ENCODE measurements at regions not wholly inside any gene's neighbourhood (a gene's known extent, or its start where the extent isn't known, plus 50 kb on each side); places are given as distances from the start of the nearest gene placed in this dataset.

DNA sequence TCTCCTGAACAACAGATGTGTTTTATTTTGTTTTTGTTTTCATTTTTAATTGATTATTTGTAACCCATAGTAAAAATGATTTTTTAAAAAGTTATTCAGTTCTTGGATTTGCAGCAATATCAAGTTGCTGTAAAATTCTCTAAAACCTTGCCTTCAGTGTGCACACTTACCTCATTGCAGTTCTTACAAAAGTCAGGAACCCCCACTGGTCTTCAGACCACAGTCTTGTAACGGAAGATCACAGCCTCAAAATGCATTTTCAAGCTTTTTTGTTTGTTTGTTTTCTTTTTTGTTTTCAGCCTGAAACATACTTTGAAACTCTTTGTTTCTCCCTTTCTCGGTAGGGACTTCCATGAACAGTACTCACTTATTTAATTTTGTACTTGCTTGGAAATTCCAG is 1012.8 kb upstream of the GYPC start:
- no peaks in the 10 kb centered on the region for H3K4me1 Mint-ChIP-seq (ENCODE audit: unreplicated experiment)
- no peak overlapping the region for H3K4me3 Mint-ChIP-seq (ENCODE audit: unreplicated experiment)
- DNase-seq (ENCODE audit: extremely low spot score, unreplicated experiment) = no peak
- H3K27me3 Mint-ChIP-seq (ENCODE audit: unreplicated experiment) = no peaks in the 10 kb centered on the region
- H3K9me3 Mint-ChIP-seq (ENCODE audit: unreplicated experiment) = peaks cover 5% of the 10 kb centered on the region
- TF ChIP-seq, protein P1, sequence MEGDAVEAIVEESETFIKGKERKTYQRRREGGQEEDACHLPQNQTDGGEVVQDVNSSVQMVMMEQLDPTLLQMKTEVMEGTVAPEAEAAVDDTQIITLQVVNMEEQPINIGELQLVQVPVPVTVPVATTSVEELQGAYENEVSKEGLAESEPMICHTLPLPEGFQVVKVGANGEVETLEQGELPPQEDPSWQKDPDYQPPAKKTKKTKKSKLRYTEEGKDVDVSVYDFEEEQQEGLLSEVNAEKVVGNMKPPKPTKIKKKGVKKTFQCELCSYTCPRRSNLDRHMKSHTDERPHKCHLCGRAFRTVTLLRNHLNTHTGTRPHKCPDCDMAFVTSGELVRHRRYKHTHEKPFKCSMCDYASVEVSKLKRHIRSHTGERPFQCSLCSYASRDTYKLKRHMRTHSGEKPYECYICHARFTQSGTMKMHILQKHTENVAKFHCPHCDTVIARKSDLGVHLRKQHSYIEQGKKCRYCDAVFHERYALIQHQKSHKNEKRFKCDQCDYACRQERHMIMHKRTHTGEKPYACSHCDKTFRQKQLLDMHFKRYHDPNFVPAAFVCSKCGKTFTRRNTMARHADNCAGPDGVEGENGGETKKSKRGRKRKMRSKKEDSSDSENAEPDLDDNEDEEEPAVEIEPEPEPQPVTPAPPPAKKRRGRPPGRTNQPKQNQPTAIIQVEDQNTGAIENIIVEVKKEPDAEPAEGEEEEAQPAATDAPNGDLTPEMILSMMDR (IDR thresholded peaks at IDR 0.05) = no peak
- no peaks in the 10 kb centered on the region for H3K36me3 Mint-ChIP-seq (ENCODE audit: unreplicated experiment)
- no peak overlapping the region for H3K27ac Mint-ChIP-seq (ENCODE audit: unreplicated experiment)

DNA sequence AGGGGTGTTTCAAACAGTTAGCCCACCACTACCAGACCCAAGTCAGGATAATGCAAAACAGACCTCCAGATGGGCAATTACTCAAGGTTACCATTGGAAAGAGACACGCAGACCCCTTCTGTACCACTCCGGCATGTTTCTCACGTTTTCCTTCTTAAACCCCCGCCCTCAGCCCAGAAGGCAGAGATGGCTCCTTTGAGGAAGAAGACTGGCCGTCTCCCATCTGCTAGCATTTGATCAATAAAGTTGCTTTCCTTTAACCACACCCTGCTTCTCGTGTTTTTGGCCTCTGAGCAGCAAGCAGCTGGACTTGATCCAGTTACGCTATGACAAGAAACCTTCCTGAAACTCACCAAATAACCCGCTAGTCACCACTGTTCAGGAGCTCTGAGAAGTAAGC is 1012.4 kb upstream of the GYPC start:
- TF ChIP-seq, protein P1 (IDR thresholded peaks at IDR 0.05) = no peak
- Mint-ChIP-seq H3K4me1 (ENCODE audit: unreplicated experiment) (no peaks in the 10 kb centered on the region), H3K27ac (ENCODE audit: unreplicated experiment) (no peak overlapping the region), H3K27me3 (ENCODE audit: unreplicated experiment) (no peaks in the 10 kb centered on the region), H3K4me3 (ENCODE audit: unreplicated experiment) (no peak overlapping the region), H3K9me3 (ENCODE audit: unreplicated experiment) (peaks cover 5% of the 10 kb centered on the region), H3K36me3 (ENCODE audit: unreplicated experiment) (no peaks in the 10 kb centered on the region)
- DNase-seq (ENCODE audit: extremely low spot score, unreplicated experiment) = no peak

DNA sequence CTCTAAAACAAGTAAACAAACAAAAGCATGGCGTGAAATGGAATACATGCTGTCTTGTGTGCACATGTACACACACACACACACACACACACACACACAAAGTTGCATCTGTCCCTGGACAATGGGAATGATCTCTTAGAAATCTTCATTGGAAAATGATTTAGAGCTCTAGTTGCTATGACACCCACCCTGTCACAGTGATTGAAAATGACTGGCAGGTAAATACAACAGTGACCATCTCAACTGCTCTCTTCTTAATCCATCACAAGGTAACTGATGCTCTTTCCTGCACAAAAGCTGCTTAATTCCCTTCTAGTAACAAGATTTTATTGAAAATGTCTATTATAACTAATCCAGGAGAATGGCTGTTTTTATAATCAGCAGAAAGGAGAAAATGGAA is 1011.7 kb upstream of the GYPC start:
- no peak for DNase-seq (ENCODE audit: extremely low spot score, unreplicated experiment)
- Mint-ChIP-seq H3K4me1 (ENCODE audit: unreplicated experiment) (no peaks in the 10 kb centered on the region), H3K27ac (ENCODE audit: unreplicated experiment) (no peak overlapping the region), H3K36me3 (ENCODE audit: unreplicated experiment) (no peaks in the 10 kb centered on the region), H3K9me3 (ENCODE audit: unreplicated experiment) (peaks cover 5% of the 10 kb centered on the region), H3K4me3 (ENCODE audit: unreplicated experiment) (no peak overlapping the region), H3K27me3 (ENCODE audit: unreplicated experiment) (no peaks in the 10 kb centered on the region)
- TF ChIP-seq, protein P1 (IDR thresholded peaks at IDR 0.05) = no peak

DNA sequence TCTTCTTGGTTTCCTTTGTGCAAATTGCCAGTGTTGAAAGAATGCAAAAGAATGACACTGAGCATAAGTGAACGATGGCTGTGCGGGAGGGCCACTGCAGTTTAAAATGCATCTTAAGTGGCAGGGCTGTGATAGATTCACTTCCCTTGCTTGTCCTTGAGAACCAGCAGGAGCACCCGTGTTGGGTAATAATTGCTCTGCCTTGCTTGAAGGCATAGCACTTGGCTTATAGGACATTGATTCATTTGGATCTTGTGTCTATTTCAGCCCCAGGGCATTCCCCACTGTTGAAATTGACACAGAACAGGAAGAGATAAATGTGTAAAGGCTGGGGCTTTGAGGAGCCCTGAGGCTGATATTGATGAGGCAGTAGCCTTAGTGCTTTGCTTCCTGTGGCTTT is 1003.7 kb upstream of the GYPC start:
- Mint-ChIP-seq H3K27me3 (ENCODE audit: unreplicated experiment) (no peaks in the 10 kb centered on the region), H3K4me3 (ENCODE audit: unreplicated experiment) (no peak overlapping the region), H3K4me1 (ENCODE audit: unreplicated experiment) (no peaks in the 10 kb centered on the region), H3K27ac (ENCODE audit: unreplicated experiment) (no peak overlapping the region), H3K36me3 (ENCODE audit: unreplicated experiment) (no peaks in the 10 kb centered on the region), H3K9me3 (ENCODE audit: unreplicated experiment) (peaks cover 13% of the 10 kb centered on the region)
- DNase-seq (ENCODE audit: extremely low spot score, unreplicated experiment) = no peak
- TF ChIP-seq, protein P1 (IDR thresholded peaks at IDR 0.05) = no peak

DNA sequence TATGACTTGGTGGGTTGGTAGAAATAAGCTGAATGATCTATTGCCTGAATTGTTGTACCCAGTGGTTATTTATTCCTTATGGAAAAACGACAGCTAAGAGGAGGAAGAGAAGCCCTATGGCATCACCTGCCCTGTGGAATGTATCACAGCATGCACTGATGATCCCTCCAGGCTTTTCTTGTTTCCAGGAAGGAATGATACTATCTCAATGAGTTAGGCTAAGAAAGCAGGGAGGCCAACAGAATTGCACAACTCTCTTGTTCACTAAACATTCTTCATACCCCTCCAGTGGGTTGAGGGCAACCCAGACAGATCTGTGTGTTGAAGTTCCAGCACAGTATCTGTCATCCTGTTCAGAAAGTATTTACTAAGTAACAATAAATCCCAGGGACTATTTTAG is 1001.7 kb upstream of the GYPC start:
- no peaks in the 10 kb centered on the region for H3K36me3 Mint-ChIP-seq (ENCODE audit: unreplicated experiment)
- no peaks in the 10 kb centered on the region for H3K4me1 Mint-ChIP-seq (ENCODE audit: unreplicated experiment)
- DNase-seq (ENCODE audit: extremely low spot score, unreplicated experiment) = no peak
- TF ChIP-seq, protein P1 (IDR thresholded peaks at IDR 0.05) = no peak
- no peak overlapping the region for H3K27ac Mint-ChIP-seq (ENCODE audit: unreplicated experiment)
- H3K4me3 Mint-ChIP-seq (ENCODE audit: unreplicated experiment) = no peak overlapping the region
- H3K9me3 Mint-ChIP-seq (ENCODE audit: unreplicated experiment) = peaks cover 21% of the 10 kb centered on the region
- H3K27me3 Mint-ChIP-seq (ENCODE audit: unreplicated experiment) = no peaks in the 10 kb centered on the region

Measured in osteocyte (in vitro differentiated cells).